ENCODE measurements at regions not wholly inside any gene's neighbourhood (a gene's known extent, or its start where the extent isn't known, plus 50 kb on each side); places are given as distances from the start of the nearest gene placed in this dataset.
A peak's percentile ranks its signal among the peaks of the same experiment; 100 is the strongest.

DNA sequence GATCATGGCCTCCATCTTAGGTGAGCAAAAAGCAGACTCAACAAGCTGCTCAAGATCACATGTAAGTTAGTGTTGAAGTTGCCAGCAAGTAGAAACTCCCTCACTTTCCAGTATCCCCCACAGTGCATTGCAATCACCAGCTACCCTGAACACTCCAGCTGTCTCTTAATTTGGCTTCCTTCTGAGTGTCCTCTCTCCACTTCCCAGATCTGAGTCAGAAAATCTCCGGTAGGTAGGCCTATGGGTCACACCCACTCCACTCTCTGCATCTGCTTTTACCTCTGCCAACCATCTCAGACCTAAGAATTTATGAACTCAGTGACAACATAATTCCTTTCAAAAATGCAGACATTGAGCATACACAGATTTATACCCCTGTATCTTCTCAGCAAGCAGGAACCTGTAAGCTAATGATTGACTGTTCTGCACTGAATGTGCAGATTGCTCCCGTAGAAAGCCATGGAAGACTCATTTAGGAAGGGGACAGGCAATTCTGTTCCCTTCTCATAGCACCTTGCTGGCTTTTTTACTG is 656.9 kb downstream of the EPHA4 start:
- H3K36me3 Mint-ChIP-seq (ENCODE audit: low read depth, unreplicated experiment) = no peaks in the 10 kb centered on the region
- no peaks in the 10 kb centered on the region for H4K20me1 ChIP-seq (ENCODE audit: insufficient read depth, low read length)
- TF ChIP-seq, protein P1, sequence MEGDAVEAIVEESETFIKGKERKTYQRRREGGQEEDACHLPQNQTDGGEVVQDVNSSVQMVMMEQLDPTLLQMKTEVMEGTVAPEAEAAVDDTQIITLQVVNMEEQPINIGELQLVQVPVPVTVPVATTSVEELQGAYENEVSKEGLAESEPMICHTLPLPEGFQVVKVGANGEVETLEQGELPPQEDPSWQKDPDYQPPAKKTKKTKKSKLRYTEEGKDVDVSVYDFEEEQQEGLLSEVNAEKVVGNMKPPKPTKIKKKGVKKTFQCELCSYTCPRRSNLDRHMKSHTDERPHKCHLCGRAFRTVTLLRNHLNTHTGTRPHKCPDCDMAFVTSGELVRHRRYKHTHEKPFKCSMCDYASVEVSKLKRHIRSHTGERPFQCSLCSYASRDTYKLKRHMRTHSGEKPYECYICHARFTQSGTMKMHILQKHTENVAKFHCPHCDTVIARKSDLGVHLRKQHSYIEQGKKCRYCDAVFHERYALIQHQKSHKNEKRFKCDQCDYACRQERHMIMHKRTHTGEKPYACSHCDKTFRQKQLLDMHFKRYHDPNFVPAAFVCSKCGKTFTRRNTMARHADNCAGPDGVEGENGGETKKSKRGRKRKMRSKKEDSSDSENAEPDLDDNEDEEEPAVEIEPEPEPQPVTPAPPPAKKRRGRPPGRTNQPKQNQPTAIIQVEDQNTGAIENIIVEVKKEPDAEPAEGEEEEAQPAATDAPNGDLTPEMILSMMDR (IDR thresholded peaks at IDR 0.05; ENCODE audit: insufficient read depth, low read depth, low read length) = no peak
- TF ChIP-seq EZH2 (IDR thresholded peaks at IDR 0.05; ENCODE audit: insufficient read depth, low read length) = no peak
- peaks cover 1% of the 10 kb centered on the region for H3K9me3 Mint-ChIP-seq (ENCODE audit: unreplicated experiment)
- no peaks in the 10 kb centered on the region for H3K27me3 Mint-ChIP-seq (ENCODE audit: low read depth, unreplicated experiment)
- H3K4me1 ChIP-seq (ENCODE audit: insufficient read depth, low read length) = no peaks in the 10 kb centered on the region
- H2AFZ ChIP-seq (ENCODE audit: low read depth, low read length) = no peak overlapping the region
- no peak for FAIRE-seq
- peaks cover 2% of the 10 kb centered on the region for H3K4me1 Mint-ChIP-seq (ENCODE audit: low read depth, unreplicated experiment)
- H3K79me2 ChIP-seq (ENCODE audit: insufficient read depth, low read length) = no peaks in the 10 kb centered on the region
- H3K4me2 ChIP-seq (ENCODE audit: low read length) = no peak overlapping the region
- H3K4me3 Mint-ChIP-seq (ENCODE audit: unreplicated experiment) = no peak overlapping the region
- H3K9ac ChIP-seq (ENCODE audit: low read length) = no peak overlapping the region
- no peaks in the 10 kb centered on the region for H3K27me3 ChIP-seq (ENCODE audit: insufficient read depth, low read length)
- no peak overlapping the region for H3K4me3 ChIP-seq (ENCODE audit: insufficient read depth, low read depth, low read length)
- no peaks in the 10 kb centered on the region for H3K36me3 ChIP-seq (ENCODE audit: insufficient read depth, low read length)
- no peak for DNase-seq (ENCODE audit: low read depth)
- H3K27ac ChIP-seq (ENCODE audit: low read depth, low read length) = no peak overlapping the region
- H3K9me3 ChIP-seq (ENCODE audit: insufficient read depth, low read depth, low read length) = no peaks in the 10 kb centered on the region
- H3K27ac Mint-ChIP-seq (ENCODE audit: unreplicated experiment) = no peak overlapping the region

DNA sequence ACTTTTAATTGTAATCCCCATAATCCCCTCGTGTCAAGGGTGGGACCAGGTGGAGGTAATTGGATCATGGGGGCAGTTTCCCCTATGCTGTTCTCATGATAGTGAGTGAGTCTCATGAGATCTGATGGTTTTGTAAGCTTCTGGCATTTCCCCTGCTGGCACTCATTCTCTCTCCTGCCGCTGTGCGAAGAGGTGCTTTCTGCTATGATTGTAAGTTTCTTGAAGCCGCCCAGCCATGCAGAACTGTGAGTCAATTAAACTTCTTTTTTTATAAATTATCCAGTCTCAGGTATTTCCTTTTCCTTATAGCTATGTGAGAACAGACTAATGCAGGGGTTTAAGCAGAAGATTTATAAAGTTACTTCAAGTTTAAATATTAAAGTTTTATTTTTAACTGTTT is 655.2 kb downstream of the EPHA4 start:
- no peak overlapping the region for H3K9ac ChIP-seq (ENCODE audit: low read length)
- DNase-seq (ENCODE audit: low read depth) = no peak
- H2AFZ ChIP-seq (ENCODE audit: low read depth, low read length) = no peak overlapping the region
- H3K27me3 Mint-ChIP-seq (ENCODE audit: low read depth, unreplicated experiment) = no peaks in the 10 kb centered on the region
- no peak overlapping the region for H3K4me3 Mint-ChIP-seq (ENCODE audit: unreplicated experiment)
- no peaks in the 10 kb centered on the region for H3K36me3 ChIP-seq (ENCODE audit: insufficient read depth, low read length)
- peaks cover 1% of the 10 kb centered on the region for H3K9me3 Mint-ChIP-seq (ENCODE audit: unreplicated experiment)
- H3K4me3 ChIP-seq (ENCODE audit: insufficient read depth, low read depth, low read length) = no peak overlapping the region
- TF ChIP-seq, protein P1 (IDR thresholded peaks at IDR 0.05; ENCODE audit: insufficient read depth, low read depth, low read length) = no peak
- TF ChIP-seq EZH2 (IDR thresholded peaks at IDR 0.05; ENCODE audit: insufficient read depth, low read length) = no peak
- H3K27ac ChIP-seq (ENCODE audit: low read depth, low read length) = no peak overlapping the region
- no peaks in the 10 kb centered on the region for H3K4me1 ChIP-seq (ENCODE audit: insufficient read depth, low read length)
- no peak overlapping the region for H3K4me2 ChIP-seq (ENCODE audit: low read length)
- H3K4me1 Mint-ChIP-seq (ENCODE audit: low read depth, unreplicated experiment) = peaks cover 2% of the 10 kb centered on the region
- FAIRE-seq = no peak
- no peaks in the 10 kb centered on the region for H4K20me1 ChIP-seq (ENCODE audit: insufficient read depth, low read length)
- H3K27ac Mint-ChIP-seq (ENCODE audit: unreplicated experiment) = no peak overlapping the region
- no peaks in the 10 kb centered on the region for H3K27me3 ChIP-seq (ENCODE audit: insufficient read depth, low read length)
- H3K79me2 ChIP-seq (ENCODE audit: insufficient read depth, low read length) = no peaks in the 10 kb centered on the region
- H3K36me3 Mint-ChIP-seq (ENCODE audit: low read depth, unreplicated experiment) = no peaks in the 10 kb centered on the region
- no peaks in the 10 kb centered on the region for H3K9me3 ChIP-seq (ENCODE audit: insufficient read depth, low read depth, low read length)

DNA sequence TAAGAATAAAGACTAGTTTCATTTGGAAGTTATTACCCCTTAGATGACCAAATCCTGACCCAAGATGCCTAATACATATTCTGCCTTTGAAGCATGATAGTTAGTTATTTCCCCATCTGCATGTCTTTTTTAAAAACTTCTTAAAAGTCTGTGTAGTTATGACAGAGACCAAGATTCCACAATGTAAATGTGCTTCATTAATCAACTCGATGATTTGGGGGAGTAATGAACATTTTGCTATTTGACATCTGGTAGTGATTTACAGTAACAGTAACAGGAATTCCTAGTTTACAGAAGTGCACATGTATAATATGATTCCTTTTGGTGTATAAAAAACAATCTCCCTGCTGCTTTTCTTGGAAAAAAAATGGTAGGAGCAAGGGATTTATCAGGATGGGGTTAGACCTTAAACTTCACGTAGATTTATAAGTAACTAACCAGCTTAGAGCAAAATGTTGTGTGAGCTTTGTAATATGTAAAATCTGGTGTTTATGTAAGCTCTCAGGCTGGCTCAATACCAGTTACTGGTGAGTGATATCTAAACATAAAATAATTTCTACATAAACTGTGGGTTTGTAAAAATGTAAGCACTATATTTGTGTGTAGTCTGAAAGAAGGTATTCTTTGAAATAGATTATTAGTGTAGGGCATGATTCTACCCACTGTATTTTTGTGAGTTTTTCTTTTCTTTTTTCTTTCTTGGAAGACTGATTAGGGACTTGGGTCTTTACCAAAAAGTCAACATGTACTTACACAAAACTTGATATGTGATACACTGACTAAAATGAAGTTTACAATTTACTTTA is 641.6 kb downstream of the EPHA4 start:
- H3K27ac Mint-ChIP-seq (ENCODE audit: unreplicated experiment) = no peak overlapping the region
- H3K9me3 ChIP-seq (ENCODE audit: insufficient read depth, low read depth, low read length) = peaks cover 10% of the 10 kb centered on the region
- no peaks in the 10 kb centered on the region for H3K4me1 ChIP-seq (ENCODE audit: insufficient read depth, low read length)
- no peaks in the 10 kb centered on the region for H3K4me1 Mint-ChIP-seq (ENCODE audit: low read depth, unreplicated experiment)
- H3K36me3 Mint-ChIP-seq (ENCODE audit: low read depth, unreplicated experiment) = no peaks in the 10 kb centered on the region
- TF ChIP-seq, protein P1 (IDR thresholded peaks at IDR 0.05; ENCODE audit: insufficient read depth, low read depth, low read length) = no peak
- no peak for TF ChIP-seq EZH2 (IDR thresholded peaks at IDR 0.05; ENCODE audit: insufficient read depth, low read length)
- no peak overlapping the region for H3K4me3 Mint-ChIP-seq (ENCODE audit: unreplicated experiment)
- H3K27ac ChIP-seq (ENCODE audit: low read depth, low read length) = no peak overlapping the region
- DNase-seq (ENCODE audit: low read depth) = peak; percentile 41
- H3K4me3 ChIP-seq (ENCODE audit: insufficient read depth, low read depth, low read length) = no peak overlapping the region
- no peaks in the 10 kb centered on the region for H3K27me3 ChIP-seq (ENCODE audit: insufficient read depth, low read length)
- no peaks in the 10 kb centered on the region for H3K36me3 ChIP-seq (ENCODE audit: insufficient read depth, low read length)
- peak; percentile 43 for FAIRE-seq
- peaks cover 22% of the 10 kb centered on the region for H3K9me3 Mint-ChIP-seq (ENCODE audit: unreplicated experiment)
- H3K27me3 Mint-ChIP-seq (ENCODE audit: low read depth, unreplicated experiment) = no peaks in the 10 kb centered on the region
- H3K9ac ChIP-seq (ENCODE audit: low read length) = no peak overlapping the region
- H2AFZ ChIP-seq (ENCODE audit: low read depth, low read length) = no peak overlapping the region
- H3K4me2 ChIP-seq (ENCODE audit: low read length) = no peak overlapping the region
- H4K20me1 ChIP-seq (ENCODE audit: insufficient read depth, low read length) = no peaks in the 10 kb centered on the region
- H3K79me2 ChIP-seq (ENCODE audit: insufficient read depth, low read length) = no peaks in the 10 kb centered on the region
